ENCODE measurements at regions not wholly inside any gene's neighbourhood (a gene's known extent, or its start where the extent isn't known, plus 50 kb on each side); places are given as distances from the start of the nearest gene placed in this dataset.

DNA sequence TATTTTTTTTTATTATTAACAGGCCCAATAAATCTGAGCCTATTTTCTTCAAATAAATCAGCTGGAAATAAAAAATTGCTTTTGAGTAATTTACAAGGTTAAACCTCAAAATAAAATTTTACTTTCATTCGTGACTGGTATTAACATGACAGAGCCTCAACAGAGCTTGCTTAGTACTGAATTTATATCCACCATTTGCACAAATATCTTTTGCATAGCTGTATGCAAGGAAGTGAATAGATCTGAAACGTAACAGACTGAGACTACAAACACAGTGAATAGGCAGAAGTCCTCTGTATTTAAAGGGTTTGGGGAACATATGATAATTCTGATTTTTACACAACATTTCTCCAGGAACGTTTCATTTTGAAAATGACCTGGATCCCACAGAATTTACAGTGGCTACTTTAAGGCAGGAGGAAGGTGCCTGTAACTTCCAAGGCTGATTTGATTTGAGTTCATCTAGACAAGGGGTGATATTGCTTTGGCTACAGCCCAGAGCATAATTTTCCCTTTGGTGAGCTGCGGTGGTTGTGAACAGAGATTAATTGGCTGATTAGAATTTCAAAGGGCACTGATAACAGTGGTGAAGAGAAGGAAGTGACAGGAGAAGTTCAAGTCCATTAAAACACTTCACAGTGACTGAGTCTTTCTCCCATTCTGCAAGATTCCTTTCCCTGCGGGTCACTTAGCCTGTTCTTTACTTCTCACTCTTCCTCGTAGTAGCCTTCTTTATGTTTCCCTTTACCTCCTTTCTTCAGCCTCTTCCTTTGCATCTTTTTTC lies 121.2 kb upstream of the SASH1 start:
- TF ChIP-seq, protein P1, sequence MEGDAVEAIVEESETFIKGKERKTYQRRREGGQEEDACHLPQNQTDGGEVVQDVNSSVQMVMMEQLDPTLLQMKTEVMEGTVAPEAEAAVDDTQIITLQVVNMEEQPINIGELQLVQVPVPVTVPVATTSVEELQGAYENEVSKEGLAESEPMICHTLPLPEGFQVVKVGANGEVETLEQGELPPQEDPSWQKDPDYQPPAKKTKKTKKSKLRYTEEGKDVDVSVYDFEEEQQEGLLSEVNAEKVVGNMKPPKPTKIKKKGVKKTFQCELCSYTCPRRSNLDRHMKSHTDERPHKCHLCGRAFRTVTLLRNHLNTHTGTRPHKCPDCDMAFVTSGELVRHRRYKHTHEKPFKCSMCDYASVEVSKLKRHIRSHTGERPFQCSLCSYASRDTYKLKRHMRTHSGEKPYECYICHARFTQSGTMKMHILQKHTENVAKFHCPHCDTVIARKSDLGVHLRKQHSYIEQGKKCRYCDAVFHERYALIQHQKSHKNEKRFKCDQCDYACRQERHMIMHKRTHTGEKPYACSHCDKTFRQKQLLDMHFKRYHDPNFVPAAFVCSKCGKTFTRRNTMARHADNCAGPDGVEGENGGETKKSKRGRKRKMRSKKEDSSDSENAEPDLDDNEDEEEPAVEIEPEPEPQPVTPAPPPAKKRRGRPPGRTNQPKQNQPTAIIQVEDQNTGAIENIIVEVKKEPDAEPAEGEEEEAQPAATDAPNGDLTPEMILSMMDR (IDR thresholded peaks at IDR 0.05; ENCODE audit: low read depth, low read length): no peak
- TF ChIP-seq POLR2A (IDR thresholded peaks at IDR 0.05; ENCODE audit: extremely low read depth, insufficient read length): no peak
